Activated T-helper 2 cell treated with anti-CD3 and anti-CD28 coated beads, Interferon-gamma antibody, Interleukin-2, Interleukin-4, amounts not matched to agents 10 μg/mL and 5 μg/mL and 100 μg/mL, durations not matched to agents 14 hours and 24 hours and 36 hours (primary cell): ENCODE measurements at regions not wholly inside any gene's neighbourhood (a gene's known extent, or its start where the extent isn't known, plus 50 kb on each side); places are given as distances from the start of the nearest gene placed in this dataset.

ENCODE experiments used
- DNase-seq: peaks from one replicate; pipeline ENCODE4 v3.0.0; 2021; ENCODE audit warnings: low spot score
- H3K27ac Mint-ChIP-seq: one replicate; pipeline ENCODE4 v1.8.0; 2021; ENCODE audit warnings: mixed read lengths
- H3K27me3 Mint-ChIP-seq: one replicate; pipeline ENCODE4 v1.8.0; 2021; ENCODE audit warnings: low read depth, mixed read lengths
- H3K36me3 Mint-ChIP-seq: one replicate; pipeline ENCODE4 v1.8.0; 2021; ENCODE audit warnings: low read depth, mixed read lengths
- H3K4me1 Mint-ChIP-seq: one replicate; pipeline ENCODE4 v1.8.0; 2021; ENCODE audit warnings: low read depth, mixed read lengths
- H3K4me3 Mint-ChIP-seq: one replicate; pipeline ENCODE4 v1.8.0; 2021; ENCODE audit warnings: low read depth, mild to moderate bottlenecking, moderate library complexity, mixed read lengths
- H3K9me3 Mint-ChIP-seq: one replicate; pipeline ENCODE4 v1.8.0; 2021; ENCODE audit warnings: mixed read lengths
- intact Hi-C: fragments of 100-400 bp; cut with micrococcal nuclease; formaldehyde crosslinking; loops from one replicate; pipeline ENCODE4 v1.15.1; 2023

GRCh38 chr7:146002008-146002407, 114.6 kb upstream of the CNTNAP2 start:
- no peak for DNase-seq
- H3K4me3 Mint-ChIP-seq, result no peak overlapping the region
- H3K27me3 Mint-ChIP-seq, result no peaks in the 10 kb centered on the region
- no peaks in the 10 kb centered on the region for H3K36me3 Mint-ChIP-seq
- intact Hi-C loops, result no loop called here
- peaks cover 2% of the 10 kb centered on the region for H3K4me1 Mint-ChIP-seq
- no peak overlapping the region for H3K27ac Mint-ChIP-seq
- H3K9me3 Mint-ChIP-seq, result peaks cover 15% of the 10 kb centered on the region

GRCh38 chr7:146000882-146001281, 115.7 kb upstream of the CNTNAP2 start:
- H3K4me3 Mint-ChIP-seq, result no peak overlapping the region
- H3K27me3 Mint-ChIP-seq, result no peaks in the 10 kb centered on the region
- intact Hi-C loops, result no loop called here
- H3K27ac Mint-ChIP-seq, result no peak overlapping the region
- no peaks in the 10 kb centered on the region for H3K36me3 Mint-ChIP-seq
- peaks cover 15% of the 10 kb centered on the region for H3K9me3 Mint-ChIP-seq
- no peak for DNase-seq
- peaks cover 2% of the 10 kb centered on the region for H3K4me1 Mint-ChIP-seq

- H3K4me1 Mint-ChIP-seq, result no peaks in the 10 kb centered on the region
- no peaks in the 10 kb centered on the region for H3K36me3 Mint-ChIP-seq
- H3K27ac Mint-ChIP-seq, result no peak overlapping the region
- peaks cover 18% of the 10 kb centered on the region for H3K9me3 Mint-ChIP-seq
- no peak for DNase-seq
- H3K27me3 Mint-ChIP-seq, result no peaks in the 10 kb centered on the region
- no peak overlapping the region for H3K4me3 Mint-ChIP-seq
- intact Hi-C loops, result no loop called here
Observed at GRCh38 chr7:145989469-145989868, 127.1 kb upstream of the CNTNAP2 start.

- Mint-ChIP-seq H3K27ac (no peak overlapping the region), H3K27me3 (no peaks in the 10 kb centered on the region), H3K4me3 (no peak overlapping the region), H3K9me3 (peaks cover 27% of the 10 kb centered on the region), H3K36me3 (no peaks in the 10 kb centered on the region), H3K4me1 (no peaks in the 10 kb centered on the region)
- DNase-seq, result no peak
- intact Hi-C loops, result no loop called here
Observed at GRCh38 chr7:145986248-145986874, 130.2 kb upstream of the CNTNAP2 start.

- H3K27me3 Mint-ChIP-seq, result no peaks in the 10 kb centered on the region
- no peaks in the 10 kb centered on the region for H3K36me3 Mint-ChIP-seq
- peaks cover 15% of the 10 kb centered on the region for H3K9me3 Mint-ChIP-seq
- no peak overlapping the region for H3K27ac Mint-ChIP-seq
- H3K4me3 Mint-ChIP-seq, result no peak overlapping the region
- intact Hi-C loops, result no loop called here
- no peaks in the 10 kb centered on the region for H3K4me1 Mint-ChIP-seq
- no peak for DNase-seq
Observed at GRCh38 chr7:145978769-145979168, 137.8 kb upstream of the CNTNAP2 start.

- H3K4me3 Mint-ChIP-seq, result no peak overlapping the region
- H3K4me1 Mint-ChIP-seq, result no peaks in the 10 kb centered on the region
- no peaks in the 10 kb centered on the region for H3K27me3 Mint-ChIP-seq
- H3K27ac Mint-ChIP-seq, result no peak overlapping the region
- H3K36me3 Mint-ChIP-seq, result no peaks in the 10 kb centered on the region
- no peak for DNase-seq
- peaks cover 26% of the 10 kb centered on the region for H3K9me3 Mint-ChIP-seq
- intact Hi-C loops, result no loop called here
Observed at GRCh38 chr7:145959981-145960380, 156.6 kb upstream of the CNTNAP2 start.

- Mint-ChIP-seq H3K4me1 (no peaks in the 10 kb centered on the region), H3K4me3 (no peak overlapping the region), H3K27me3 (no peaks in the 10 kb centered on the region), H3K27ac (no peak overlapping the region), H3K9me3 (peaks cover 10% of the 10 kb centered on the region), H3K36me3 (no peaks in the 10 kb centered on the region)
- no peak for DNase-seq
- intact Hi-C loops, result no loop called here
Observed at GRCh38 chr7:145957160-145957890, 159.3 kb upstream of the CNTNAP2 start.

- no peaks in the 10 kb centered on the region for H3K4me1 Mint-ChIP-seq
- intact Hi-C loops, result no loop called here
- no peak for DNase-seq
- H3K4me3 Mint-ChIP-seq, result no peak overlapping the region
- no peaks in the 10 kb centered on the region for H3K36me3 Mint-ChIP-seq
- no peaks in the 10 kb centered on the region for H3K27me3 Mint-ChIP-seq
- peaks cover 25% of the 10 kb centered on the region for H3K9me3 Mint-ChIP-seq
- no peak overlapping the region for H3K27ac Mint-ChIP-seq
Observed at GRCh38 chr7:145951566-145951965, 165.0 kb upstream of the CNTNAP2 start.

GRCh38 chr7:145928937-145929336, 187.7 kb upstream of the CNTNAP2 start:
- Mint-ChIP-seq H3K4me3 (no peak overlapping the region), H3K4me1 (no peaks in the 10 kb centered on the region), H3K27ac (no peak overlapping the region), H3K9me3 (peaks cover 30% of the 10 kb centered on the region), H3K36me3 (no peaks in the 10 kb centered on the region), H3K27me3 (no peaks in the 10 kb centered on the region)
- no peak for DNase-seq
- intact Hi-C loops, result no loop called here

- intact Hi-C loops, result no loop called here
- Mint-ChIP-seq H3K9me3 (peaks cover 38% of the 10 kb centered on the region), H3K4me1 (no peaks in the 10 kb centered on the region), H3K27me3 (no peaks in the 10 kb centered on the region), H3K4me3 (no peak overlapping the region), H3K36me3 (no peaks in the 10 kb centered on the region), H3K27ac (no peak overlapping the region)
- no peak for DNase-seq
Observed at GRCh38 chr7:145919712-145920111, 196.9 kb upstream of the CNTNAP2 start.

GRCh38 chr7:145916776-145917175, 199.8 kb upstream of the CNTNAP2 start:
- Mint-ChIP-seq H3K4me1 (no peaks in the 10 kb centered on the region), H3K4me3 (no peak overlapping the region), H3K9me3 (peaks cover 24% of the 10 kb centered on the region), H3K27ac (no peak overlapping the region), H3K27me3 (no peaks in the 10 kb centered on the region), H3K36me3 (no peaks in the 10 kb centered on the region)
- intact Hi-C loops, result no loop called here
- DNase-seq, result no peak

- H3K4me1 Mint-ChIP-seq, result no peaks in the 10 kb centered on the region
- H3K27ac Mint-ChIP-seq, result no peak overlapping the region
- no peaks in the 10 kb centered on the region for H3K27me3 Mint-ChIP-seq
- H3K4me3 Mint-ChIP-seq, result no peak overlapping the region
- peaks cover 21% of the 10 kb centered on the region for H3K9me3 Mint-ChIP-seq
- no peak for DNase-seq
- H3K36me3 Mint-ChIP-seq, result no peaks in the 10 kb centered on the region
- intact Hi-C loops, result no loop called here
Observed at GRCh38 chr7:145915679-145916078, 200.9 kb upstream of the CNTNAP2 start.

GRCh38 chr7:145909991-145910513, 206.5 kb upstream of the CNTNAP2 start:
- H3K9me3 Mint-ChIP-seq, result no peaks in the 10 kb centered on the region
- intact Hi-C loops, result no loop called here
- H3K27ac Mint-ChIP-seq, result no peak overlapping the region
- H3K4me1 Mint-ChIP-seq, result no peaks in the 10 kb centered on the region
- H3K36me3 Mint-ChIP-seq, result no peaks in the 10 kb centered on the region
- H3K27me3 Mint-ChIP-seq, result no peaks in the 10 kb centered on the region
- no peak for DNase-seq
- no peak overlapping the region for H3K4me3 Mint-ChIP-seq
